Thymus (tissue), 11 donors: ENCODE measurements at regions not wholly inside any gene's neighbourhood (a gene's known extent, or its start where the extent isn't known, plus 50 kb on each side); places are given as distances from the start of the nearest gene placed in this dataset.
A peak's percentile ranks its signal among the peaks of the same experiment; 100 is the strongest.

Experiments
- DNase-seq, 9 donors: peaks; one replicate each; pipeline ENCODE4 v3.0.0-alpha.2; 2013; ENCODE audit warnings: low spot score in 9 of 9, low read depth in 6 of 9, missing footprints in 1 of 9
- H3K27ac ChIP-seq, 2 donors: one replicate each; pipeline ENCODE4 v1.5.1; 2013; ENCODE audit warnings: control low read depth in 1 of 2, low read depth in 1 of 2, low read length in 1 of 2, mild to moderate bottlenecking in 1 of 2, moderate library complexity in 1 of 2
- H3K27me3 ChIP-seq, 2 donors: one replicate each; pipeline ENCODE4 v1.5.1; 2013; ENCODE audit warnings: low read length in 1 of 2; ENCODE audit not compliant: control insufficient read depth in 2 of 2, insufficient read depth in 1 of 2
- H3K36me3 ChIP-seq, 2 donors: one replicate each; pipeline ENCODE4 v1.5.1; 2013; ENCODE audit warnings: low read length in 1 of 2, mild to moderate bottlenecking in 1 of 2, moderate library complexity in 1 of 2; ENCODE audit not compliant: control insufficient read depth in 2 of 2, insufficient read depth in 2 of 2
- H3K4me1 ChIP-seq, 2 donors: one replicate each; pipeline ENCODE4 v1.5.1; 2013; ENCODE audit warnings: low read length in 2 of 2; ENCODE audit not compliant: control insufficient read depth in 2 of 2, insufficient read depth in 2 of 2
- H3K4me3 ChIP-seq, 2 donors: one replicate each; pipeline ENCODE4 v1.5.1; 2013; ENCODE audit warnings: low read length in 2 of 2, control low read depth in 1 of 2, mild to moderate bottlenecking in 1 of 2
- H3K9me3 ChIP-seq, 2 donors: one replicate each; pipeline ENCODE4 v1.5.1; 2013; ENCODE audit warnings: low read length in 1 of 2, mild to moderate bottlenecking in 1 of 2; ENCODE audit not compliant: control insufficient read depth in 2 of 2, insufficient read depth in 1 of 2
- WGBS: extraction: QIAGEN DNeasy Blood & Tissue Kit; methylation state at CpG from one replicate; pipeline ENCODE4 v1.1.7; 2013; 5-methylcytosine and 5-hydroxymethylcytosine counted together
- donor health status: healthy.

DNA sequence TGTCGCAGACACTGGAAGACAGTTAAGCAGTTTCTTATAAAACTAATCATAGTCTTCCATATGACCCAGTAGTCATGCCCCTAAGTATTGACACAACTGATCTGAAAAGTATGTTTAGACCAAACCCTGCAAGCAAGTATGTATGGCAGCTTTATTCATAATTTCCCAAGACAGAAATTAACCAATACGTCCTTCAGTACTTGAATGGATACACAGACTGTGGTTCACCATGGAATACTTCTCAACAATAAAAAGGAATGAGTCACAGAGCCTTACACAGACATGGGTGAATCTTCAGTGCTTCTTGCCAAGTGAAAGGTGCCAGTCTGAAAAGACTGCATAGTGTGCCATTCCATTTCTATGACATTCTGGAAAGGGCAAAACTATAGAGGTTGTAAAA, 50.2 kb upstream of the AKR1E2 start:
- no peak overlapping the region for H3K4me3 ChIP-seq
- no peaks in the 10 kb centered on the region for H3K4me1 ChIP-seq
- WGBS: 95% methylated on average over 2 of the region's 2 CpGs
- no peaks in the 10 kb centered on the region for H3K9me3 ChIP-seq
- DNase-seq: no peak
- H3K36me3 ChIP-seq: no peaks in the 10 kb centered on the region
- no peak overlapping the region for H3K27ac ChIP-seq
- H3K27me3 ChIP-seq: no peaks in the 10 kb centered on the region

DNA sequence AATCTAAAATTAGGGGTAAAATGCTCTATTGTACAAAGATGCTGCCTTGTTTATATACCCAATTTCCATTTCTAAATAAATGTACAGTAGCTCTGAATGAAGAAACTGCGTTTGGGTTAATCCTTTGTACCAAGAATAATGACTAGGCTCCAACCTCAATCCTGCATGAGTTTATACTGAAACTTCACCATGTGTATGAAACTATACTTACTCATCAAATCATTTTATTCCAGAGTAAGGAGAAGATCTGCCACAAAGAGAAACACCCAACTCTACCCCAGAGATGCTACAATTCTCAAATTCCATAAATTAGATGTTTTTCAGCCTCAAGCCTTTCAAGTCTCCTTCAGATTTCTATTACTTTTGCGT, 53.8 kb upstream of the AKR1E2 start:
- H3K36me3 ChIP-seq: no peaks in the 10 kb centered on the region
- DNase-seq: no peak
- H3K9me3 ChIP-seq: no peaks in the 10 kb centered on the region
- no peak overlapping the region for H3K4me3 ChIP-seq
- over 99% methylated on average over 2 of the region's 2 CpGs for WGBS
- no peaks in the 10 kb centered on the region for H3K27me3 ChIP-seq
- no peaks in the 10 kb centered on the region for H3K4me1 ChIP-seq
- H3K27ac ChIP-seq: no peak overlapping the region

DNA sequence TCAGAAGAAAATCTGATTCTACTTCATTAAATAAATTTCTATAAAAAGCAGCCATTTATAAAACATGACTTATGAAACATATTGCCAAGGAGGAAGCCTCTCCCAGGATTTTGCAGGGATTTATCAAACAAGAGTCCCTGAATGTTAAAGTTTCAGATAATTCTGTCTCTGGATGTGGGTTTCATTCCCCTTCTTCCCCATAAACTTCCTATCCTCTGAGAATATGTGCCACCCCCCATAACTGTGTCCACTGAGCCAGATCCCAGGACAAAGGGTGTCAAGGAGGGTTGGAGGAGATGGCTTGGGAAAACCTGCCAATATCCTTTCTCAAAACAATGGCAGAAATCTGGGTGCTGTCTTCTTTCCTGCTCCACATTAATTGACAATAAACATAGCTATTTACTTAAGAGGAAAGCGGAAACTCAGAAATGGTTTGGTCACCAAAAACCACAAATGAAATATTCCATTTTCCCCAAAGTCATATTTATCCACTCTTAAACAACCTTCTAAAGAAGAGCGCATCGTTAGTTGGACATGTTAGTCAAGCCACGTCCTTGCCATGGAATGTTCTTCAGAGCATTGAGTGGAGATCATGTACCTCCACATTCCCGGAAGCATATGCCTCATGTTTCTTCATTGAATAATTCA, 54.3 kb upstream of the AKR1E2 start:
- Histone ChIP-seq H3K27me3 (no peaks in the 10 kb centered on the region), H3K36me3 (no peaks in the 10 kb centered on the region), H3K27ac (no peak overlapping the region), H3K9me3 (no peaks in the 10 kb centered on the region), H3K4me1 (no peaks in the 10 kb centered on the region), H3K4me3 (no peak overlapping the region)
- DNase-seq: no peak
- WGBS: 96% methylated on average over 5 of the region's 5 CpGs

DNA sequence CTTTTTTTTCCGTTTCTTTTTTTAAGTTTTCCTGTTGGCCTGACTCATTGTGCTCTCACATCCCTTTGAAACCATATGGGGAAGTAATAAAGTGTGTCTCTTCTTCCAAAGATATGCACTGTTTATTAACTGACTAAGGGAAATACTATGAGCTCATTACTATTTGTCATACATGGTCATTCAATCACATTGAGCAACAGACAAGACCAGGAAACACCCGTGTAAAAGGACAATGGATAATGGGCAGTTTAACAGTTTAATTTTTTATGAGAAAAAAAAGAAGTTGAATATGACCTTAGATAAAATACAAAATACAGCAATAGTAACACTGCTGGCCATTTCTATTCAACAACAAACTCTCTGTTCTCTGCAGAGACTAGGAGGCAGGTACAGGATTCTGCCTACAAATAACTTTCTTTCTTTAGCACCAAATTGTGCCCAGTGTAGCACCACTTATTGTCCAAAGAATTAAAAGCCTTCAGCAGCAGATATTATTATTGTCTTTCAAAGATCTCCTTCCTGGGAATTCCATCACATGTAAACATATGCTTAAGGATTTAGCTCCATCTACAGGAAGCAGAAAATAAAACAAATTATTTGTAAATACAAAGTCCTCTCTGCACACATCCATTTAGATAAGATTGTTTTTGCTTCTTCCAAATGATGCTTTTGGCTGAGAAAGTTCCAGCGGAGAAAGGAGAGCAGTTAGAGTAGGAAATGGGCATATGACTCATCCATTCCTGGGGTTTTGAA, 55.0 kb upstream of the AKR1E2 start:
- DNase-seq: no peak
- H3K27ac ChIP-seq: no peak overlapping the region
- 49% methylated on average over 3 of the region's 3 CpGs for WGBS

DNA sequence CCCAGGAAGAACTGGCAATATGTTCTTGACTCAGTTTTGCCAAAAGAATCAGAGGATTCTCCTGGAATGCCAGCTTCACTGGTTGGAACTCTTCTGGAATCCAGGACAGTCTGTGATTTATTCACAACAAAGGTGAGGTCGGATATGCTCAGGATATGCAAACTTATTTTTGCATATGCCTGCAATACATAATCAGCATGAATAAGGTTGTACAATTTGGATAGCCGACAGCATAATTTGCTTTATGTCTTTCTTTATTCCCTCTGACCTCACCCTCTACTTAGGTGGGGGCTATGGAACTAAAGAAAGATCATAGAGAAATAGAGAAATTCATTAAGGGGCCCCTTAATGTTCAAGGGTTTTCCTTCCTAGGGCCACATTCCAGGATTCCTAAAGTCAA, 57.6 kb upstream of the AKR1E2 start:
- Histone ChIP-seq H3K4me1 (no peaks in the 10 kb centered on the region), H3K27me3 (no peaks in the 10 kb centered on the region), H3K36me3 (no peaks in the 10 kb centered on the region), H3K27ac (no peak overlapping the region), H3K4me3 (no peak overlapping the region), H3K9me3 (no peaks in the 10 kb centered on the region)
- no peak for DNase-seq
- WGBS: 96% methylated on average over 2 of the region's 2 CpGs

More for the DNA sequence above, 55.0 kb upstream of the AKR1E2 start:
- H3K36me3 ChIP-seq: no peaks in the 10 kb centered on the region
- no peaks in the 10 kb centered on the region for H3K27me3 ChIP-seq
- H3K9me3 ChIP-seq: no peaks in the 10 kb centered on the region
- no peak overlapping the region for H3K4me3 ChIP-seq
- H3K4me1 ChIP-seq: no peaks in the 10 kb centered on the region

DNA sequence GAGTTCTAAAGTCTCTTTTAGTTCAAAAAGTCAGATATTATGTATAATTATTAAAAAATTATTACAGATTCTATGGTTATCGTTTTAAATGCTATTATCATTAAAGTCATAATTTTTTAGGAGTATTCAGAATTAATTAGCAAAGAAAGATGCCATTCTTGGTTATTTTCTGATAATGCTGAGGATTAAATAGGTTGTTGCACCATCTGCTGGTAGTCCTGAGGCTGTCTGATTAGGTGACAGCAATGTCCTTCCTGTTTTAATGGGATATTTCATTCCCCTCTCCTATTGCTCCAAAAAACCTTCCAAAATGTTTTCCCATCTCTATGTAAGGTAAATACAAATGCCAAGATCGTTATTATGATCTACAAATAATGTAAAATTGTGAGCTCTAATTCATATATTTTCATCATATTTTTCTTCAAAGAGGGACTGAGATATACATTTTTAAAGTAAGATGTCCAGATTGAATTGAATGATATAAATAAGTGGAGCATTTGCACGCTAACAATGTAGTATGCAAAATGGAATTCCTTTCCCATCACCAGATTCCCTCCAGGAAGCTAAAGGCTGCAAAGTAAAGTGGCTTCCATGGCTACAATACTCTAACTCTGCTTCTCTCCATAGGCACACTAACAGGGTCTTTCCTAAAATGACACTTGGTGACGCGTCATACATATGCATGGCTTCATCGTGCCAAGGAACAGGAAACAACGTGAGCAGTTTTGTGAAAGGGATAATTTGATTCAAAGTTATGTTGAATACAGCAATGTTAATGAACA, 58.8 kb upstream of the AKR1E2 start:
- no peak overlapping the region for H3K27ac ChIP-seq
- H3K9me3 ChIP-seq: no peaks in the 10 kb centered on the region
- H3K27me3 ChIP-seq: no peaks in the 10 kb centered on the region
- DNase-seq: peak in 1 of 9 donors; percentile 16
- WGBS: 63% methylated on average over 7 of the region's 7 CpGs
- no peak overlapping the region for H3K4me3 ChIP-seq
- no peaks in the 10 kb centered on the region for H3K36me3 ChIP-seq
- H3K4me1 ChIP-seq: no peaks in the 10 kb centered on the region

DNA sequence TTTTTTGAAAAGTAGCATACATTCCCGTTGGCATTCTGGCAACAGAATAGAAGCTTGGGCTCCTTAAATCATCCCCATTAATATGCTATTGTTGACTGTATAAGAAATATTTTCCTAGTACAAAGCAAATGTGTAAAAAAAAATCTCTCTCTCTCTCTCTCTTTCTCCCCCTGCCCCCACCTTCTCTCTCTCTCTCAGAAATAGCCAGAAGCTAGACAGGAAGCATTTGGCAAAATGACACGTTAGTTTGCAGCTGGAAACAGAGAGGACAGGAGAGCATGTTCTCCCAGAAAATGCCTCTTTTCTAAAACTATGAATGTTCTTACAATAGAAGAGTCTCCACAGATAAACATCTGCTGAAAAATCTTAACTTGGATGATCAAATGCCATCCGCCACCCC, 59.6 kb upstream of the AKR1E2 start:
- Histone ChIP-seq H3K36me3 (no peaks in the 10 kb centered on the region), H3K27ac (no peak overlapping the region), H3K9me3 (no peaks in the 10 kb centered on the region), H3K4me1 (no peaks in the 10 kb centered on the region), H3K4me3 (no peak overlapping the region), H3K27me3 (no peaks in the 10 kb centered on the region)
- WGBS: 74% methylated on average over 3 of the region's 3 CpGs
- DNase-seq: no peak

DNA sequence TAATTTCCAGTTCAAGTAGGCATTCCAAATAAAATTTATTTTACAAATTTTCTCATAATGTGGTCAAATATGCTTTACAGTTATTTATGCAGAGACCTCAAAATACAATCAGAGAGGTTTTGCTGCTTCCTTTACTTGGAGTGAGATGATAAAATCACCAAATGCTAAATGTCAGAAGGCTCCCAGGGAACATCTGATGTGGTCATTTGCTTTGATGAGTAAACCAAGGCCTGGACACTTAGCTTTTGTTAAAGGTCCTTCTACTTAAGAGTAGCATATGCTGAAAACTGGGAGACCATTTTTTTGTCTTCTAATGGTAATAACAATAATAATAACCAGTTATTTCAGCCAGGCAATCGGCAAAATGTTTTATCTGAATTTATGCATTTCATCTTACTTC, 60.6 kb upstream of the AKR1E2 start:
- Histone ChIP-seq H3K4me1 (no peaks in the 10 kb centered on the region), H3K27me3 (no peaks in the 10 kb centered on the region), H3K27ac (no peak overlapping the region), H3K36me3 (no peaks in the 10 kb centered on the region), H3K9me3 (no peaks in the 10 kb centered on the region), H3K4me3 (no peak overlapping the region)
- 99% methylated on average over 1 of the region's 1 CpG for WGBS
- DNase-seq: no peak

DNA sequence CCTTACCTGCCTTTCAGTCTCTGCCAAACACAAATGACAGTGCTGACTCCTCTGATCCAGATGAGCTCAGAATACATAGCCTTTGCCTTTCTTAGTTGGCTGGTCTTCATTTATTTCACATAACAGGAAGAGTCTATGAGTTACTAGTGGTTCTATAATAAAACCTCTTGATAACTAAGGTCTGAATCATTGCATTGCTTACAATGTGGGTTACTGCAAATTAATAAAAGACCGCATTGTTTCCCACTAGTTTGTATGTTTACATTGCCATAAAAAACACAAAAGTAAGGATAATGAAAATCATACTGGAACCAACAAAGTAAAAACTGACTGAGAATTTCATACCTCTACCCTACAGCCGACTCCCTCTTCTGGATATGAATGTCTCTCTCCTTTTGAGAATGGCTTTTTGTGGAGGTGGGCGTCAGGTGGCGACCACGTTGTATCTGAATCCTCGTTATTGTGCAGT, 62.0 kb upstream of the AKR1E2 start:
- Histone ChIP-seq H3K27ac (no peak overlapping the region), H3K27me3 (no peaks in the 10 kb centered on the region), H3K9me3 (no peaks in the 10 kb centered on the region), H3K36me3 (no peaks in the 10 kb centered on the region), H3K4me1 (no peaks in the 10 kb centered on the region), H3K4me3 (no peak overlapping the region)
- no peak for DNase-seq
- WGBS: 95% methylated on average over 6 of the region's 6 CpGs
